H1 (cell line): ENCODE measurements at regions not wholly inside any gene's neighbourhood (a gene's known extent, or its start where the extent isn't known, plus 50 kb on each side); places are given as distances from the start of the nearest gene placed in this dataset.

Experiments
- CTCF ChIA-PET: fragments of 300-600 bp; sonication (Branson Sonifier 250); formaldehyde crosslinking; loops from one replicate; lab custom pipeline; 2021; ENCODE audit not compliant: partially characterized antibody; lab: Charles Lee
- POLR2A ChIA-PET: fragments of 300-600 bp; sonication (Branson Sonifier 250); formaldehyde crosslinking; loops from one replicate; lab custom pipeline; 2021; ENCODE audit warnings: inconsistent platforms; ENCODE audit not compliant: partially characterized antibody; lab: Charles Lee
- DNase-seq, 2 experiments: peaks; one replicate each; pipeline versions ENCODE4 v3.0.0 to v3.0.0-alpha.2; 2010 to 2022; ENCODE audit warnings: low spot score in 2 of 2, low read depth in 1 of 2, mixed read lengths in 1 of 2
- FAIRE-seq: peaks from 2 replicates; lab custom pipeline; 2011; peaks lifted over from hg19 to GRCh38; lab: Jason Lieb, UNC
- H2AFZ ChIP-seq: 2 replicates; pipeline ENCODE4 v1.8.1; 2012; ENCODE audit warnings: low read length, inconsistent platforms
- H2AK5ac ChIP-seq: 2 replicates; pipeline ENCODE4 v1.6.1; 2013; ENCODE audit warnings: low read depth, low read length
- H2BK120ac ChIP-seq: replicated peaks from 2 replicates; pipeline ENCODE3; 2013; ENCODE audit warnings: low read depth, low read length, inconsistent platforms
- H2BK12ac ChIP-seq: 2 replicates; pipeline ENCODE4 v1.6.1; 2013; ENCODE audit warnings: low read depth, low read length
- H2BK15ac ChIP-seq: 2 replicates; pipeline ENCODE4 v1.6.1; 2013; ENCODE audit warnings: low read length
- H2BK20ac ChIP-seq: 2 replicates; pipeline ENCODE4 v1.6.1; 2013; ENCODE audit warnings: low read length
- H2BK5ac ChIP-seq: 2 replicates; pipeline ENCODE4 v1.6.1; 2013; ENCODE audit warnings: low read depth, low read length
- H3K14ac ChIP-seq: 2 replicates; pipeline ENCODE4 v1.6.1; 2013; ENCODE audit warnings: inconsistent platforms; ENCODE audit not compliant: insufficient read length
- H3K18ac ChIP-seq: 2 replicates; pipeline ENCODE4 v1.6.1; 2013; ENCODE audit warnings: low read length; ENCODE audit errors: extremely low read depth
- H3K23ac ChIP-seq: 2 replicates; pipeline ENCODE4 v1.6.1; 2013; ENCODE audit warnings: inconsistent platforms; ENCODE audit not compliant: insufficient read length
- H3K23me2 ChIP-seq: 2 replicates; pipeline ENCODE4 v1.6.1; 2013; ENCODE audit warnings: low read depth, low read length
- H3K27ac ChIP-seq: 2 replicates; pipeline ENCODE4 v1.6.1; 2011; ENCODE audit warnings: low read depth, low read length, inconsistent platforms
- H3K27me3 ChIP-seq, 4 experiments: replicated peaks in 1 of 4; 1 replicate in 1 of 4; 2 replicates in 3 of 4; pipeline versions ENCODE4 v1.6.1 to v1.8.1; 2011 to 2013; ENCODE audit warnings: low read length in 3 of 4, mild to moderate bottlenecking in 3 of 4, inconsistent platforms in 2 of 4, mixed read lengths in 2 of 4, moderate library complexity in 1 of 4; ENCODE audit not compliant: control insufficient read depth in 3 of 4, insufficient read depth in 3 of 4; ENCODE audit errors: extremely low read depth in 1 of 4
- H3K36me3 ChIP-seq, 4 experiments: 2 replicates each; pipeline versions ENCODE4 v1.6.1 to v1.8.1; 2011 to 2013; ENCODE audit warnings: mild to moderate bottlenecking in 4 of 4, low read length in 3 of 4, moderate library complexity in 2 of 4, control low read depth in 1 of 4, inconsistent platforms in 1 of 4; ENCODE audit not compliant: insufficient read depth in 4 of 4, control insufficient read depth in 2 of 4
- H3K4ac ChIP-seq: replicated peaks from 2 replicates; pipeline ENCODE3; 2013; ENCODE audit warnings: low read length, low read depth, mixed read lengths, inconsistent platforms; ENCODE audit not compliant: insufficient read length
- H3K4me1 ChIP-seq, 4 experiments: replicated peaks in 1 of 4; 1 replicate in 1 of 4; 2 replicates in 3 of 4; pipeline versions ENCODE4 v1.6.1 to v1.8.1; 2011 to 2013; ENCODE audit warnings: low read length in 3 of 4, inconsistent platforms in 2 of 4, mixed read lengths in 1 of 4; ENCODE audit not compliant: insufficient read depth in 4 of 4, control insufficient read depth in 3 of 4
- H3K4me2 ChIP-seq, 2 experiments: 2 replicates each; pipeline versions ENCODE4 v1.6.1 to v1.8.1; 2011 to 2013; ENCODE audit warnings: low read depth in 2 of 2, low read length in 2 of 2, control low read depth in 1 of 2, inconsistent platforms in 1 of 2, mild to moderate bottlenecking in 1 of 2; ENCODE audit not compliant: insufficient read depth in 1 of 2
- H3K4me3 ChIP-seq, 4 experiments: fragments of 200-600, 300-600 bp in 1 of 4; sonication (generic), shearing (Covaris generic), sonication (Bioruptor Twin) in 1 of 4; 2 replicates each; pipeline versions ENCODE4 v1.5.1 to v1.8.1; 2011 to 2016; ENCODE audit warnings: low read length in 4 of 4, low read depth in 3 of 4, control low read depth in 2 of 4, inconsistent platforms in 2 of 4, mild to moderate bottlenecking in 2 of 4, mixed read lengths in 1 of 4, moderate library complexity in 1 of 4; ENCODE audit not compliant: insufficient read depth in 2 of 4; ENCODE audit errors: extremely low read depth in 1 of 4
- H3K56ac ChIP-seq: replicated peaks from 2 replicates; pipeline ENCODE3; 2013; ENCODE audit warnings: low read depth, mild to moderate bottlenecking, mixed read lengths, low read length, inconsistent platforms; ENCODE audit not compliant: insufficient read length
- H3K79me1 ChIP-seq: 2 replicates; pipeline ENCODE4 v1.6.1; 2013; ENCODE audit warnings: low read depth, low read length, control low read depth
- H3K79me2 ChIP-seq, 2 experiments: 2 replicates each; pipeline versions ENCODE4 v1.6.1 to v1.8.1; 2012 to 2013; ENCODE audit warnings: low read length in 2 of 2, mild to moderate bottlenecking in 2 of 2, inconsistent platforms in 1 of 2; ENCODE audit not compliant: insufficient read depth in 2 of 2, control insufficient read depth in 1 of 2
- H3K9ac ChIP-seq, 4 experiments: replicated peaks in 1 of 4; 1 replicate in 1 of 4; 2 replicates in 3 of 4; pipeline versions ENCODE4 v1.6.1 to v1.8.1; 2011 to 2013; ENCODE audit warnings: low read depth in 3 of 4, low read length in 3 of 4, control low read depth in 2 of 4, mild to moderate bottlenecking in 2 of 4, moderate library complexity in 2 of 4, inconsistent platforms in 1 of 4; ENCODE audit errors: extremely low read depth in 1 of 4
- H3K9me3 ChIP-seq, 2 experiments: 2 replicates each; pipeline versions ENCODE4 v1.6.1 to v1.8.1; 2012 to 2013; ENCODE audit warnings: mild to moderate bottlenecking in 2 of 2, moderate library complexity in 2 of 2, control low read depth in 1 of 2, inconsistent platforms in 1 of 2, low read depth in 1 of 2, low read length in 1 of 2, mixed read lengths in 1 of 2; ENCODE audit not compliant: insufficient read depth in 2 of 2
- H4K20me1 ChIP-seq, 2 experiments: replicated peaks in 1 of 2; 2 replicates each; pipeline versions ENCODE3 to v1.8.1; 2011 to 2013; ENCODE audit warnings: inconsistent platforms in 2 of 2, low read length in 2 of 2, mild to moderate bottlenecking in 1 of 2; ENCODE audit not compliant: insufficient read depth in 2 of 2, control insufficient read depth in 1 of 2
- H4K5ac ChIP-seq: 2 replicates; pipeline ENCODE4 v1.6.1; 2013; ENCODE audit warnings: low read length, low read depth, mixed read lengths, inconsistent platforms; ENCODE audit not compliant: insufficient read length
- H4K8ac ChIP-seq: 2 replicates; pipeline ENCODE4 v1.8.0; 2013; ENCODE audit warnings: mild to moderate bottlenecking, moderate library complexity, low read length, inconsistent platforms; ENCODE audit not compliant: insufficient read depth; ENCODE audit errors: extremely low read depth
- H4K91ac ChIP-seq: replicated peaks from 2 replicates; pipeline ENCODE3; 2013; ENCODE audit warnings: low read length, mixed read lengths, inconsistent platforms; ENCODE audit not compliant: insufficient read length
- CEBPB ChIP-seq: IDR thresholded peaks from 2 replicates; pipeline ENCODE4 v1.6.1; 2012; ENCODE audit warnings: low read depth, low read length
- CTBP2 ChIP-seq: IDR thresholded peaks from 2 replicates; pipeline ENCODE4 v1.7.0; 2011; ENCODE audit warnings: borderline replicate concordance, mild to moderate bottlenecking, moderate library complexity, mixed read lengths, low read length; ENCODE audit not compliant: insufficient read depth, insufficient read length
- CTCF ChIP-seq, 3 experiments: IDR thresholded peaks; 1 replicate in 2 of 3; 2 replicates in 1 of 3; pipeline versions ENCODE4 v1.5.1 to v1.6.1; 2011; ENCODE audit warnings: low read length in 3 of 3, mild to moderate bottlenecking in 3 of 3, inconsistent platforms in 2 of 3, low read depth in 1 of 3, moderate library complexity in 1 of 3; ENCODE audit not compliant: insufficient read depth in 1 of 3; ENCODE audit errors: control extremely low read depth in 1 of 3
- GABPA ChIP-seq: IDR thresholded peaks from 2 replicates; pipeline ENCODE4 v1.6.1; 2011; ENCODE audit warnings: mild to moderate bottlenecking, low read length, moderate library complexity, borderline replicate concordance; ENCODE audit not compliant: insufficient read depth
- POLR2AphosphoS5 ChIP-seq: IDR thresholded peaks from 2 replicates; pipeline ENCODE4 v1.6.1; 2011; ENCODE audit warnings: low read depth, low read length
- SIN3A ChIP-seq, 2 experiments: IDR thresholded peaks in 1 of 2; conservative IDR thresholded peaks in 1 of 2; 2 replicates each; pipeline ENCODE4 v1.6.1; 2011 to 2012; ENCODE audit warnings: low read length in 2 of 2, improper control_type of control experiment in 1 of 2, low read depth in 1 of 2, mild to moderate bottlenecking in 1 of 2
- SIRT6 ChIP-seq: IDR thresholded peaks from one replicate; pipeline ENCODE4 v1.7.1; 2012; ENCODE audit warnings: low read length, inconsistent platforms
- SRF ChIP-seq: IDR thresholded peaks from 2 replicates; pipeline ENCODE4 v1.6.1; 2011; ENCODE audit warnings: mild to moderate bottlenecking, low read depth, low read length, moderate library complexity
- TBP ChIP-seq: IDR thresholded peaks from 2 replicates; pipeline ENCODE4 v1.6.1; 2011; ENCODE audit warnings: low read depth, low read length, improper control_type of control experiment
- ZNF274 ChIP-seq: IDR thresholded peaks from 2 replicates; pipeline ENCODE4 v1.7.0; 2012; ENCODE audit warnings: low read length, borderline replicate concordance; ENCODE audit errors: extremely low read depth
- WGBS, 2 experiments: shearing (Covaris generic) in 1 of 2; methylation state at CpG; one replicate each; pipeline versions ENCODE4 v1.1.6 to v1.1.7; 2013 to 2015; ENCODE audit warnings: low lambda C conversion rate in 2 of 2, mixed read lengths in 2 of 2, inconsistent platforms in 1 of 2, low coverage in 1 of 2, missing lambda C conversion rate in 1 of 2; ENCODE audit not compliant: insufficient replicate concordance in 2 of 2, insufficient coverage in 1 of 2, insufficient read length in 1 of 2; ENCODE audit errors: extremely low coverage in 1 of 2, missing lambda C conversion rate in 1 of 2; 5-methylcytosine and 5-hydroxymethylcytosine counted together

GRCh38 chr7:9031386-9031785, 598.0 kb downstream of the NXPH1 start:
- H3K36me3 ChIP-seq, result no peaks in the 10 kb centered on the region
- POLR2A ChIA-PET, result no interaction called here

More at GRCh38 chr7:9031386-9031785, 598.0 kb downstream of the NXPH1 start:
- no peak overlapping the region for H2BK15ac ChIP-seq
- no peak overlapping the region for H2BK5ac ChIP-seq
- no peak overlapping the region for H2AK5ac ChIP-seq
- no peak overlapping the region for H3K4me3 ChIP-seq
- no peak overlapping the region for H2AFZ ChIP-seq
- no peak overlapping the region for H3K4ac ChIP-seq
- H4K91ac ChIP-seq, result no peak overlapping the region
- no peaks in the 10 kb centered on the region for H3K79me1 ChIP-seq
- H3K4me2 ChIP-seq, result no peak overlapping the region
- no peaks in the 10 kb centered on the region for H3K27me3 ChIP-seq
- no peak overlapping the region for H3K18ac ChIP-seq
- no peak for TF ChIP-seq SIN3A (conservative IDR thresholded peaks at IDR 0.05 in 1 of 2, IDR thresholded peaks at IDR 0.05 in 1 of 2; ENCODE audit: low read depth in 1 of 2, low read length in 2 of 2)
- no peak for TF ChIP-seq TBP
- no peak for TF ChIP-seq SRF
- TF ChIP-seq ZNF274, result no peak
- TF ChIP-seq GABPA, result no peak
- TF ChIP-seq POLR2AphosphoS5, result no peak
- no peak for TF ChIP-seq CTBP2
- TF ChIP-seq SIRT6, result no peak
- TF ChIP-seq CTCF (IDR thresholded peaks at IDR 0.05; ENCODE audit: control extremely low read depth in 1 of 3, insufficient read depth in 1 of 3, low read depth in 1 of 3, low read length in 3 of 3), result no peak
- no peak for TF ChIP-seq CEBPB
- H2BK120ac ChIP-seq, result no peak overlapping the region
- DNase-seq (no peak), FAIRE-seq (no peak)
- no peaks in the 10 kb centered on the region for H3K23me2 ChIP-seq
- no peak overlapping the region for H3K27ac ChIP-seq
- H2BK20ac ChIP-seq, result no peak overlapping the region
- no peak overlapping the region for H3K9ac ChIP-seq
- no peak overlapping the region for H4K8ac ChIP-seq
- WGBS, 2 experiments, result 87% methylated on average over 4 of the region's 4 CpGs; no CpG with 5 or more reads in 1 of the 2 experiments
- H4K5ac ChIP-seq, result no peak overlapping the region
- H3K14ac ChIP-seq, result no peak overlapping the region
- H4K20me1 ChIP-seq, result no peaks in the 10 kb centered on the region
- CTCF ChIA-PET, result no interaction called here
- no peak overlapping the region for H2BK12ac ChIP-seq
- no peak overlapping the region for H3K56ac ChIP-seq
- H3K79me2 ChIP-seq, result no peaks in the 10 kb centered on the region
- H3K4me1 ChIP-seq, result peaks cover 0 to 3% (median 0%) of the 10 kb centered on the region in 4 experiments; a peak in 1 of 7 replicates
- H3K9me3 ChIP-seq, result no peaks in the 10 kb centered on the region
- H3K23ac ChIP-seq, result no peak overlapping the region
